ENCODE measurements at regions not wholly inside any gene's neighbourhood (a gene's known extent, or its start where the extent isn't known, plus 50 kb on each side); places are given as distances from the start of the nearest gene placed in this dataset.

DNA sequence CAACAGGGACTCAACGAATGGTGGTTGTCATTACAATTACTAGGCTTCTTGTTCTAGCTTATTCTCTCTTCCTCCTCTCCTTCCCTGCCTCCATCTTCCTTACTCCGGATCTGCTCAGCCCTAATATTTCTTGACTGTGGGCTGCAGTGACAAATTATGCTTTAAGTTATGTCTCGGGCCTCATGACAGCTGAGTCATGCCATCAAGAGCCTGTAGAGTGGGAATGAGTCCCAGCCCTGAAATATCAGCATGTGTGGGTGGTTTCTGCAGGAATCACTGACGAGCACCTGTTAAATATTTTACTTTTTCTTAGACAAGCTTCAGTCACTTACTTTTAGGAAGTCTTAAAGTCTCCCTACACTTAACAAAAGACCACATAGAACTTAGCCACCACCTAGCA, 83.1 kb upstream of the CBLN4 start (continued):
- TF ChIP-seq, protein P1, sequence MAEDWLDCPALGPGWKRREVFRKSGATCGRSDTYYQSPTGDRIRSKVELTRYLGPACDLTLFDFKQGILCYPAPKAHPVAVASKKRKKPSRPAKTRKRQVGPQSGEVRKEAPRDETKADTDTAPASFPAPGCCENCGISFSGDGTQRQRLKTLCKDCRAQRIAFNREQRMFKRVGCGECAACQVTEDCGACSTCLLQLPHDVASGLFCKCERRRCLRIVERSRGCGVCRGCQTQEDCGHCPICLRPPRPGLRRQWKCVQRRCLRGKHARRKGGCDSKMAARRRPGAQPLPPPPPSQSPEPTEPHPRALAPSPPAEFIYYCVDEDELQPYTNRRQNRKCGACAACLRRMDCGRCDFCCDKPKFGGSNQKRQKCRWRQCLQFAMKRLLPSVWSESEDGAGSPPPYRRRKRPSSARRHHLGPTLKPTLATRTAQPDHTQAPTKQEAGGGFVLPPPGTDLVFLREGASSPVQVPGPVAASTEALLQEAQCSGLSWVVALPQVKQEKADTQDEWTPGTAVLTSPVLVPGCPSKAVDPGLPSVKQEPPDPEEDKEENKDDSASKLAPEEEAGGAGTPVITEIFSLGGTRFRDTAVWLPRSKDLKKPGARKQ (CRISPR knock-in tag; IDR thresholded peaks at IDR 0.05): no peak

DNA sequence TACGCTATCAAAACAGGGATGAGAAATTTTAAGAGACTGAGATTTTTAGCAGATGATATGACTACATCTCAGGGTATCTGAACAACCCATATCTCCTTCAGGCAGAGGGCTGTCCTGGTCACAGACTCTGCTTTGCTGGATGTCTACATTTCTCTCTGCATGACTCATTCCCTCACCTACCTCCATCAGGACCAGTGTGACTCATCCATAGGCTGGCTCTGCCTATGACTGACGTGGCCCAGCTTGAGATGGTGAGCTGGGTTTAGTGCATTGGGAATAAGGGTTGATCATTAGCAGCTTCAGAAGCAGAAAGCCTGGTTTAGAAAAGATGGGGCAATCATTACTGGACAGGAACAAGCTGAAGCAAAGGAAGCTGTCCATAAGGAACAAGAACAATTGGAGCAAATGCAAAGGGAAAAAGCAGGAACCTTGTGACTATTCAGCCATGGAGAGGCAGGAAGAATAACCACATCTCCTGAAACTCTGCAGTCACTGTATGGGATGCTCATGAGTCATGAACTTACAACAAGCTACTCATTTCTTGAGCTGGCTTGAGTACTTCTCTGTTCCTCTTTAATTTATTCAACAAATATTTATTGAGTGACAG, 86.4 kb upstream of the CBLN4 start:
- Histone ChIP-seq H3K27me3 (ENCODE audit: control insufficient read depth in 2 of 2, insufficient read depth in 2 of 2, low read length in 2 of 2) (no peaks in the 10 kb centered on the region), H3K4me2 (ENCODE audit: insufficient read depth, low read length) (no peak overlapping the region), H3K9me1 (ENCODE audit: control insufficient read depth, insufficient read depth, low read length) (no peaks in the 10 kb centered on the region), H3K9me3 (replicated peaks; ENCODE audit: control insufficient read depth, insufficient read depth, low read depth, low read length) (no peaks in the 10 kb centered on the region), H3K36me3 (ENCODE audit: control insufficient read depth, insufficient read depth, low read length) (no peaks in the 10 kb centered on the region), H2AFZ (ENCODE audit: low read depth, low read length) (no peak overlapping the region), H3K79me2 (ENCODE audit: control insufficient read depth, insufficient read depth, low read length) (no peaks in the 10 kb centered on the region), H3K4me3 (no peak overlapping the region), H4K20me1 (replicated peaks; ENCODE audit: control insufficient read depth, insufficient read depth, low read length) (no peaks in the 10 kb centered on the region), H3K27ac (ENCODE audit: extremely low read depth, low read depth, low read length) (no peak overlapping the region), H3K9ac (ENCODE audit: insufficient read depth in 1 of 2, low read depth in 2 of 2, low read length in 2 of 2) (no peak overlapping the region), H3K4me1 (replicated peaks in 1 of 2; ENCODE audit: control insufficient read depth in 2 of 2, insufficient read depth in 2 of 2, low read length in 2 of 2) (no peaks in the 10 kb centered on the region)
- CTCF ChIA-PET (ENCODE audit: low intra/inter-chr PET ratio): no interaction called here
- no TSS peak for BruUV-seq (replicated peaks)
- in situ Hi-C loops (cut with MboI): no loop called here
- no peak for TF ChIP-seq ZNF239 (CRISPR knock-in tag; IDR thresholded peaks at IDR 0.05)
- no peak for TF ChIP-seq SNRNP70 (optimal IDR thresholded peaks at IDR 0.05; ENCODE audit: low read depth, low read length)
- TF ChIP-seq MTA2 (IDR thresholded peaks at IDR 0.05; ENCODE audit: low read depth): no peak
- TF ChIP-seq EP400 (IDR thresholded peaks at IDR 0.05): no peak
- TF ChIP-seq TRIM24 (IDR thresholded peaks at IDR 0.05): no peak
- no peak for TF ChIP-seq HNRNPUL1 (IDR thresholded peaks at IDR 0.05; ENCODE audit: low read length)
- no peak for TF ChIP-seq ZNF445 (CRISPR knock-in tag; IDR thresholded peaks at IDR 0.05; ENCODE audit: low read depth)
- no peak for TF ChIP-seq NCOA6 (IDR thresholded peaks at IDR 0.05)
- TF ChIP-seq, protein P1 (CRISPR knock-in tag; IDR thresholded peaks at IDR 0.05): no peak
- no peak for TF ChIP-seq ARNT (IDR thresholded peaks at IDR 0.05)
- TF ChIP-seq ZNF589 (CRISPR knock-in tag; IDR thresholded peaks at IDR 0.05; ENCODE audit: low read depth): no peak
- no peak for TF ChIP-seq ELF2 (CRISPR knock-in tag; IDR thresholded peaks at IDR 0.05)
- TF ChIP-seq ZC3H8 (IDR thresholded peaks at IDR 0.05): no peak
- TF ChIP-seq, protein P2, sequence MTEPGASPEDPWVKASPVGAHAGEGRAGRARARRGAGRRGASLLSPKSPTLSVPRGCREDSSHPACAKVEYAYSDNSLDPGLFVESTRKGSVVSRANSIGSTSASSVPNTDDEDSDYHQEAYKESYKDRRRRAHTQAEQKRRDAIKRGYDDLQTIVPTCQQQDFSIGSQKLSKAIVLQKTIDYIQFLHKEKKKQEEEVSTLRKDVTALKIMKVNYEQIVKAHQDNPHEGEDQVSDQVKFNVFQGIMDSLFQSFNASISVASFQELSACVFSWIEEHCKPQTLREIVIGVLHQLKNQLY (CRISPR knock-in tag; conservative IDR thresholded peaks at IDR 0.05): no peak
- TF ChIP-seq, protein P3, sequence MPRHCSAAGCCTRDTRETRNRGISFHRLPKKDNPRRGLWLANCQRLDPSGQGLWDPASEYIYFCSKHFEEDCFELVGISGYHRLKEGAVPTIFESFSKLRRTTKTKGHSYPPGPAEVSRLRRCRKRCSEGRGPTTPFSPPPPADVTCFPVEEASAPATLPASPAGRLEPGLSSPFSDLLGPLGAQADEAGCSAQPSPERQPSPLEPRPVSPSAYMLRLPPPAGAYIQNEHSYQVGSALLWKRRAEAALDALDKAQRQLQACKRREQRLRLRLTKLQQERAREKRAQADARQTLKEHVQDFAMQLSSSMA (CRISPR knock-in tag; IDR thresholded peaks at IDR 0.05): no peak
- POLR2A ChIA-PET: no interaction called here
- no peak for ATAC-seq
- 0% methylated on average over 2 of the region's 2 CpGs for WGBS (ENCODE audit: insufficient coverage, low coverage, missing lambda C conversion rate)
- no peak for FAIRE-seq
- intact Hi-C loops (cut with micrococcal nuclease): no loop called here
- no peak for DNase-seq (ENCODE audit: extremely low read depth in 1 of 4, low spot score in 3 of 4)
